ENCODE measurements at regions not wholly inside any gene's neighbourhood (a gene's known extent, or its start where the extent isn't known, plus 50 kb on each side); places are given as distances from the start of the nearest gene placed in this dataset.

GRCh38 chr22:48352086-48352911 is 1475.4 kb downstream of the BRD1 start:
- no peak for DNase-seq

GRCh38 chr22:48351376-48352085 is 1476.1 kb downstream of the BRD1 start:
- no peak for DNase-seq

- no peak for DNase-seq
Measured at GRCh38 chr22:48350456-48350855, 1477.2 kb downstream of the BRD1 start.

- DNase-seq: no peak
Measured at GRCh38 chr22:48348855-48349254, 1478.8 kb downstream of the BRD1 start.

GRCh38 chr22:48347311-48347710 is 1480.4 kb downstream of the BRD1 start:
- peak in 1 of 2 experiments; percentile 65 for DNase-seq

GRCh38 chr22:48346911-48347310 is 1480.8 kb downstream of the BRD1 start:
- no peak for DNase-seq

GRCh38 chr22:48346311-48346710 is 1481.4 kb downstream of the BRD1 start:
- DNase-seq: no peak

- DNase-seq: no peak
Measured at GRCh38 chr22:48345631-48346030, 1482.0 kb downstream of the BRD1 start.

- no peak for DNase-seq
Measured at GRCh38 chr22:48343461-48343860, 1484.2 kb downstream of the BRD1 start.

- DNase-seq: no peak
Measured at GRCh38 chr22:48342732-48343131, 1484.9 kb downstream of the BRD1 start.

- DNase-seq: no peak
Measured at GRCh38 chr22:48342016-48342415, 1485.7 kb downstream of the BRD1 start.

GRCh38 chr22:48340727-48341709 is 1486.7 kb downstream of the BRD1 start:
- no peak for DNase-seq

- no peak for DNase-seq
Measured at GRCh38 chr22:48340191-48340590, 1487.5 kb downstream of the BRD1 start.

- no peak for DNase-seq
Measured at GRCh38 chr22:48338793-48339705, 1488.6 kb downstream of the BRD1 start.

GRCh38 chr22:48337957-48338792 is 1489.5 kb downstream of the BRD1 start:
- DNase-seq: no peak

GRCh38 chr22:48336339-48337060 is 1491.2 kb downstream of the BRD1 start:
- no peak for DNase-seq

GRCh38 chr22:48335442-48336139 is 1492.1 kb downstream of the BRD1 start:
- no peak for DNase-seq

- no peak for DNase-seq
Measured at GRCh38 chr22:48334971-48335370, 1492.7 kb downstream of the BRD1 start.
